ENCODE measurements at regions not wholly inside any gene's neighbourhood (a gene's known extent, or its start where the extent isn't known, plus 50 kb on each side); places are given as distances from the start of the nearest gene placed in this dataset.

- TF ChIP-seq EZH2phosphoT487 (IDR thresholded peaks at IDR 0.05; ENCODE audit: insufficient read depth, low read depth): no peak
- TF ChIP-seq EZH2 (IDR thresholded peaks at IDR 0.05; ENCODE audit: insufficient read depth, poor library complexity, severe bottlenecking): no peak
These were observed 900.3 kb upstream of the ROBO1 start for GRCh38 chr3:80668100-80668499.
